Smooth muscle cell of the brain vasculature (primary cell): ENCODE measurements at regions not wholly inside any gene's neighbourhood (a gene's known extent, or its start where the extent isn't known, plus 50 kb on each side); places are given as distances from the start of the nearest gene placed in this dataset.

Source experiments
- DNase-seq: peaks from one replicate; pipeline ENCODE4 v3.0.0-alpha.2; 2012; ENCODE audit warnings: low read depth, low spot score

- no peak for DNase-seq
Observed at GRCh38 chr13:103568314-103568713, 502.1 kb upstream of the SLC10A2 start.

- no peak for DNase-seq
Observed at GRCh38 chr13:103557878-103558277, 491.7 kb upstream of the SLC10A2 start.

GRCh38 chr13:103556681-103557080 is 490.5 kb upstream of the SLC10A2 start:
- no peak for DNase-seq

GRCh38 chr13:103547914-103548313 is 481.7 kb upstream of the SLC10A2 start:
- DNase-seq: no peak

GRCh38 chr13:103546271-103546670 is 480.1 kb upstream of the SLC10A2 start:
- DNase-seq: no peak

GRCh38 chr13:103542648-103543047 is 476.4 kb upstream of the SLC10A2 start:
- DNase-seq: no peak

GRCh38 chr13:103540382-103540765 is 474.2 kb upstream of the SLC10A2 start:
- DNase-seq: no peak

- no peak for DNase-seq
Observed at GRCh38 chr13:103539721-103540381, 473.6 kb upstream of the SLC10A2 start.

- DNase-seq: no peak
Observed at GRCh38 chr13:103539265-103539664, 473.0 kb upstream of the SLC10A2 start.

GRCh38 chr13:103537616-103538015 is 471.4 kb upstream of the SLC10A2 start:
- no peak for DNase-seq

- DNase-seq: no peak
Observed at GRCh38 chr13:103531278-103531677, 465.1 kb upstream of the SLC10A2 start.

- no peak for DNase-seq
Observed at GRCh38 chr13:103528437-103528836, 462.2 kb upstream of the SLC10A2 start.

- DNase-seq: no peak
Observed at GRCh38 chr13:103525530-103525929, 459.3 kb upstream of the SLC10A2 start.

GRCh38 chr13:103523858-103524257 is 457.6 kb upstream of the SLC10A2 start:
- DNase-seq: no peak

- DNase-seq: no peak
Observed at GRCh38 chr13:103521532-103521931, 455.3 kb upstream of the SLC10A2 start.

GRCh38 chr13:103517768-103518102 is 451.5 kb upstream of the SLC10A2 start:
- DNase-seq: no peak

- DNase-seq: no peak
Observed at GRCh38 chr13:103517066-103517767, 451.0 kb upstream of the SLC10A2 start.

GRCh38 chr13:103516015-103516795 is 450.0 kb upstream of the SLC10A2 start:
- DNase-seq: no peak

- no peak for DNase-seq
Observed at GRCh38 chr13:103515410-103515809, 449.2 kb upstream of the SLC10A2 start.

- no peak for DNase-seq
Observed at GRCh38 chr13:103514619-103515018, 448.4 kb upstream of the SLC10A2 start.

GRCh38 chr13:103514188-103514587 is 448.0 kb upstream of the SLC10A2 start:
- no peak for DNase-seq

- DNase-seq: no peak
Observed at GRCh38 chr13:103510007-103510535, 443.9 kb upstream of the SLC10A2 start.

- no peak for DNase-seq
Observed at GRCh38 chr13:103497404-103497803, 431.2 kb upstream of the SLC10A2 start.
